A549 (cell line): ENCODE measurements at regions not wholly inside any gene's neighbourhood (a gene's known extent, or its start where the extent isn't known, plus 50 kb on each side); places are given as distances from the start of the nearest gene placed in this dataset.
A peak's percentile ranks its signal among the peaks of the same experiment; 100 is the strongest.

Experiments
- ATAC-seq, 2 experiments: fragments of 200-7000 bp in 1 of 2; fragments of >200 bp in 1 of 2; cut with Nextera tagmentation in 1 of 2; cut with Tn5 transposase in 1 of 2; 3 replicates each; pipeline versions ENCODE4 v1.8.0 to v1.9.1; 2018 to 2020; ENCODE audit warnings: mild to moderate bottlenecking in 1 of 2, moderate library complexity in 1 of 2
- CTCF ChIA-PET: fragments of 300-600 bp; sonication (Branson Sonifier 250); formaldehyde crosslinking; extraction: SDS; loops from one replicate; lab custom pipeline; 2021; ENCODE audit warnings: antibody characterized with exemption, inconsistent platforms; lab: Yijun Ruan, JAX
- POLR2A ChIA-PET: fragments of 350-600 bp; formaldehyde crosslinking; extraction: SDS; loops from one replicate; lab custom pipeline; 2021; ENCODE audit warnings: antibody characterized with exemption, inconsistent platforms; lab: Yijun Ruan, JAX
- DNase-seq, 2 experiments: peaks; one replicate each; pipeline versions ENCODE4 v3.0.0 to v3.0.0-alpha.2; 2011 to 2016; ENCODE audit warnings: low read depth in 1 of 2, low spot score in 1 of 2
- FAIRE-seq: peaks from 2 replicates; lab custom pipeline; 2011; peaks lifted over from hg19 to GRCh38; lab: Jason Lieb, UNC
- H3K27ac ChIP-seq, 2 experiments: fragments of >200 bp; sonication (Bioruptor Twin); formaldehyde crosslinking; 3 replicates each; pipeline ENCODE4 v1.5.1; 2016 to 2017
- H3K4me1 ChIP-seq: fragments of >200 bp; sonication (Bioruptor Twin); formaldehyde crosslinking; 3 replicates; pipeline ENCODE4 v1.6.1; 2016
- H3K4me2 ChIP-seq: fragments of >200 bp; sonication (Bioruptor Twin); formaldehyde crosslinking; 3 replicates; pipeline ENCODE4 v1.6.1; 2016
- H3K4me3 ChIP-seq: fragments of >200 bp; sonication (Bioruptor Twin); formaldehyde crosslinking; 3 replicates; pipeline ENCODE4 v1.5.1; 2016
- H3K9me3 ChIP-seq: fragments of >200 bp; sonication (Bioruptor Twin); formaldehyde crosslinking; 3 replicates; pipeline ENCODE4 v1.6.1; 2016
- BCL3 ChIP-seq: fragments of >200 bp; sonication (Bioruptor Twin); formaldehyde crosslinking; IDR thresholded peaks from 3 replicates; pipeline ENCODE4 v1.6.1; 2016
- BHLHE40 ChIP-seq: IDR thresholded peaks from 2 replicates; pipeline ENCODE4 v1.6.1; 2012; ENCODE audit warnings: low read depth, low read length, inconsistent platforms
- CBX2 ChIP-seq: fragments of 200-600 bp; sonication (generic); IDR thresholded peaks from 2 replicates; pipeline ENCODE4 v1.6.1; 2016; ENCODE audit warnings: low read depth, mild to moderate bottlenecking, borderline replicate concordance
- CEBPB ChIP-seq, 2 experiments: fragments of >200 bp in 1 of 2; sonication (Bioruptor Twin) in 1 of 2; formaldehyde crosslinking in 1 of 2; IDR thresholded peaks; 2 replicates each; pipeline ENCODE4 v1.6.1; 2012 to 2016
- CHD4 ChIP-seq: fragments of 200-600 bp; sonication (generic); IDR thresholded peaks from 2 replicates; pipeline ENCODE4 v1.6.1; 2016; ENCODE audit warnings: antibody characterized with exemption, mild to moderate bottlenecking, borderline replicate concordance
- CTCF ChIP-seq: fragments of >200 bp; sonication (Bioruptor Twin); formaldehyde crosslinking; IDR thresholded peaks from 3 replicates; pipeline ENCODE4 v1.5.1; 2016
- E2F6 ChIP-seq: IDR thresholded peaks from 2 replicates; pipeline ENCODE4 v1.6.1; 2012; ENCODE audit warnings: low read depth, borderline replicate concordance
- EHF ChIP-seq: fragments of 250-450 bp; sonication (Bioruptor Pico); IDR thresholded peaks from 2 replicates; pipeline ENCODE4 v1.5.0; 2020; ENCODE audit warnings: mild to moderate bottlenecking
- EHMT2 ChIP-seq: fragments of 200-600 bp; sonication (generic); IDR thresholded peaks from 2 replicates; pipeline ENCODE4 v1.6.1; 2016; ENCODE audit warnings: antibody characterized with exemption, low read depth, mild to moderate bottlenecking, moderate library complexity
- ESRRA ChIP-seq: fragments of 150-350 bp; IDR thresholded peaks from 2 replicates; pipeline ENCODE4 v1.6.1; 2014; ENCODE audit warnings: mild to moderate bottlenecking, low read length, borderline replicate concordance
- FOSL2 ChIP-seq, 2 experiments: fragments of 450-650 bp in 1 of 2; fragments of >200 bp in 1 of 2; sonication (Bioruptor Twin) in 1 of 2; formaldehyde crosslinking; IDR thresholded peaks; 2 replicates each; pipeline versions ENCODE4 v1.5.0 to v1.6.1; 2016 to 2020; ENCODE audit warnings: mild to moderate bottlenecking in 1 of 2, moderate library complexity in 1 of 2
- FOXS1 ChIP-seq: fragments of 250-450 bp; sonication (Bioruptor Pico); IDR thresholded peaks from 2 replicates; pipeline ENCODE4 v1.5.0; 2020; ENCODE audit warnings: mild to moderate bottlenecking, moderate library complexity
- HDAC2 ChIP-seq: fragments of 200-600 bp; sonication (generic); IDR thresholded peaks from 2 replicates; pipeline ENCODE4 v1.6.1; 2016
- HOXA7 ChIP-seq: fragments of 250-450 bp; sonication (Bioruptor Pico); IDR thresholded peaks from 2 replicates; pipeline ENCODE4 v1.5.0; 2020; ENCODE audit warnings: mild to moderate bottlenecking, moderate library complexity
- HOXB13 ChIP-seq: fragments of 250-450 bp; sonication (Bioruptor Pico); IDR thresholded peaks from 2 replicates; pipeline ENCODE4 v1.5.0; 2020; ENCODE audit warnings: low read depth, mild to moderate bottlenecking, moderate library complexity
- JUNB ChIP-seq: fragments of >200 bp; sonication (Bioruptor Twin); formaldehyde crosslinking; IDR thresholded peaks from 2 replicates; pipeline ENCODE4 v1.6.1; 2016
- KDM1A ChIP-seq: fragments of 200-600 bp; sonication (generic); IDR thresholded peaks from 2 replicates; pipeline ENCODE4 v1.6.1; 2016; ENCODE audit warnings: low read depth, mild to moderate bottlenecking
- KDM5A ChIP-seq: fragments of 200-600 bp; sonication (generic); IDR thresholded peaks from 2 replicates; pipeline ENCODE4 v1.6.1; 2016; ENCODE audit warnings: antibody characterized with exemption, mild to moderate bottlenecking
- MAFK ChIP-seq: fragments of 450-650 bp; IDR thresholded peaks from 2 replicates; pipeline ENCODE4 v1.6.1; 2014; ENCODE audit not compliant: partially characterized antibody
- MAX ChIP-seq: IDR thresholded peaks from 2 replicates; pipeline ENCODE4 v1.6.1; 2012
- MYC ChIP-seq: IDR thresholded peaks from 2 replicates; pipeline ENCODE4 v1.6.1; 2012; ENCODE audit warnings: mild to moderate bottlenecking, inconsistent platforms, low read length, improper control_type of control experiment, borderline replicate concordance
- NR3C1 ChIP-seq: fragments of >200 bp; sonication (Bioruptor Twin); formaldehyde crosslinking; IDR thresholded peaks from 3 replicates; pipeline ENCODE4 v1.6.1; 2017
- PHF8 ChIP-seq: fragments of 200-600 bp; sonication (generic); IDR thresholded peaks from 2 replicates; pipeline ENCODE4 v1.6.1; 2016; ENCODE audit warnings: low read depth, mild to moderate bottlenecking, antibody characterized with exemption, moderate library complexity, borderline replicate concordance
- POLR2AphosphoS2 ChIP-seq: conservative IDR thresholded peaks from 2 replicates; pipeline ENCODE4 v1.6.1; 2012; ENCODE audit warnings: low read length, improper control_type of control experiment, inconsistent platforms
- RAD21 ChIP-seq, 2 experiments: fragments of >200 bp in 1 of 2; sonication (Bioruptor Twin) in 1 of 2; formaldehyde crosslinking in 1 of 2; IDR thresholded peaks in 1 of 2; conservative IDR thresholded peaks in 1 of 2; 2 replicates in 1 of 2; 3 replicates in 1 of 2; pipeline ENCODE4 v1.6.1; 2012 to 2018; ENCODE audit warnings: inconsistent platforms in 1 of 2
- RARB ChIP-seq: fragments of 250-450 bp; sonication (Bioruptor Pico); IDR thresholded peaks from 2 replicates; pipeline ENCODE4 v1.8.0; 2021; ENCODE audit warnings: mild to moderate bottlenecking, moderate library complexity
- RCOR1 ChIP-seq: fragments of 150-350 bp; IDR thresholded peaks from 2 replicates; pipeline ENCODE4 v1.6.1; 2014; ENCODE audit warnings: antibody characterized with exemption, low read length, low read depth
- RFX5 ChIP-seq: fragments of 450-650 bp; IDR thresholded peaks from 2 replicates; pipeline ENCODE4 v1.7.1; 2014; ENCODE audit warnings: antibody characterized with exemption, mild to moderate bottlenecking, moderate library complexity
- RNF2 ChIP-seq: fragments of 200-600 bp; sonication (generic); IDR thresholded peaks from 2 replicates; pipeline ENCODE4 v1.6.1; 2016; ENCODE audit warnings: low read depth, mild to moderate bottlenecking, antibody characterized with exemption, moderate library complexity, borderline replicate concordance
- ZFP36 ChIP-seq: fragments of 450-650 bp; IDR thresholded peaks from 2 replicates; pipeline ENCODE4 v1.6.1; 2014; ENCODE audit warnings: borderline replicate concordance; ENCODE audit not compliant: partially characterized antibody
- ZNF302 ChIP-seq: fragments of 250-450 bp; sonication (Bioruptor Pico); IDR thresholded peaks from 2 replicates; pipeline ENCODE4 v1.9.0; 2021; ENCODE audit warnings: inconsistent platforms, mild to moderate bottlenecking, moderate library complexity
- ZSCAN20 ChIP-seq: fragments of 250-450 bp; sonication (Bioruptor Pico); IDR thresholded peaks from 2 replicates; pipeline ENCODE4 v1.8.0; 2022; ENCODE audit warnings: mild to moderate bottlenecking, moderate library complexity
- WGBS: methylation state at CpG from one replicate; pipeline ENCODE4 v1.1.6; 2017; ENCODE audit errors: missing lambda C conversion rate; 5-methylcytosine and 5-hydroxymethylcytosine counted together

GRCh38 chr4:63663870-63664269, 745.4 kb downstream of the TECRL start:
- TF ChIP-seq RARB (CRISPR knock-in tag) = no peak
- no peak for TF ChIP-seq FOXS1 (CRISPR knock-in tag)
- no peak for TF ChIP-seq CEBPB (IDR thresholded peaks at IDR 0.05)
- no peak for TF ChIP-seq CTCF
- no peak for TF ChIP-seq KDM1A
- TF ChIP-seq FOSL2 (IDR thresholded peaks at IDR 0.05) = no peak
- no peak for TF ChIP-seq FOSL2 (CRISPR knock-in tag; IDR thresholded peaks at IDR 0.05)
- TF ChIP-seq ZNF302 (CRISPR knock-in tag) = no peak
- no peak for TF ChIP-seq EHMT2
- no peak for TF ChIP-seq MAFK
- no peak for TF ChIP-seq POLR2AphosphoS2
- no peak for TF ChIP-seq RFX5
- TF ChIP-seq HOXA7 (CRISPR knock-in tag) = no peak
- no peak for TF ChIP-seq KDM5A
- TF ChIP-seq RAD21 (conservative IDR thresholded peaks at IDR 0.05 in 1 of 2, IDR thresholded peaks at IDR 0.05 in 1 of 2) = no peak
- TF ChIP-seq MYC = no peak
- TF ChIP-seq HOXB13 (CRISPR knock-in tag) = no peak
- TF ChIP-seq BCL3 = no peak
- H3K9me3 ChIP-seq = no peaks in the 10 kb centered on the region
- 3% methylated on average over 2 of the region's 2 CpGs for WGBS
- H3K4me2 ChIP-seq = no peak overlapping the region
- H3K4me1 ChIP-seq = no peaks in the 10 kb centered on the region
- no peak for ATAC-seq
- DNase-seq = no peak
- CTCF ChIA-PET = no interaction called here
- no peak overlapping the region for H3K27ac ChIP-seq
- no peak for FAIRE-seq
- no peak overlapping the region for H3K4me3 ChIP-seq
- POLR2A ChIA-PET = no interaction called here

GRCh38 chr4:63644396-63644795, 764.9 kb downstream of the TECRL start:
- H3K27ac ChIP-seq = no peak overlapping the region
- WGBS = 21% methylated on average over 3 of the region's 3 CpGs
- CTCF ChIA-PET = no interaction called here
- no peak for FAIRE-seq
- no peak for ATAC-seq
- no peak overlapping the region for H3K4me2 ChIP-seq
- no peaks in the 10 kb centered on the region for H3K4me1 ChIP-seq
- no peak overlapping the region for H3K4me3 ChIP-seq
- H3K9me3 ChIP-seq = no peaks in the 10 kb centered on the region
- POLR2A ChIA-PET = no interaction called here
- TF ChIP-seq ZSCAN20 (CRISPR knock-in tag) = no peak
- no peak for TF ChIP-seq HOXA7 (CRISPR knock-in tag)
- TF ChIP-seq MYC = no peak
- TF ChIP-seq MAX = no peak
- TF ChIP-seq ESRRA = no peak
- no peak for TF ChIP-seq JUNB
- no peak for TF ChIP-seq NR3C1
- TF ChIP-seq CHD4 = no peak
- no peak for DNase-seq

- peak overlapping the region; percentile 24; the same call in 2 of the 3 replicates for H3K4me3 ChIP-seq
- DNase-seq (peak in 1 of 2 experiments; percentile 18), ATAC-seq (no peak)
- no peaks in the 10 kb centered on the region for H3K9me3 ChIP-seq
- TF ChIP-seq CBX2 = no peak
- TF ChIP-seq RNF2 = no peak
- no peak for TF ChIP-seq PHF8
- no peak for TF ChIP-seq EHF (CRISPR knock-in tag)
- TF ChIP-seq HDAC2 = no peak
- no peak for TF ChIP-seq KDM1A
- no peak for TF ChIP-seq ZFP36
- no peak for TF ChIP-seq E2F6
- TF ChIP-seq RCOR1 = no peak
- TF ChIP-seq BHLHE40 = no peak
- TF ChIP-seq, all 56 proteins: peak for 0
- no peak for FAIRE-seq
- ChIA-PET CTCF (no interaction called here), POLR2A (no interaction called here)
- H3K27ac ChIP-seq = no peak overlapping the region
- peak overlapping the region; percentile 55 for H3K4me2 ChIP-seq
- H3K4me1 ChIP-seq = no peaks in the 10 kb centered on the region
These were observed 772.0 kb downstream of the TECRL start for GRCh38 chr4:63637270-63637669.
